ENCODE measurements at regions not wholly inside any gene's neighbourhood (a gene's known extent, or its start where the extent isn't known, plus 50 kb on each side); places are given as distances from the start of the nearest gene placed in this dataset.
A peak's percentile ranks its signal among the peaks of the same experiment; 100 is the strongest.

- TF ChIP-seq NRF1 (IDR thresholded peaks at IDR 0.05; ENCODE audit: low read depth, low read length): no peak
- TF ChIP-seq SP1 (IDR thresholded peaks at IDR 0.05; ENCODE audit: low read depth, low read length): no peak
- peak; percentile 32; the same call in 1 of the 2 replicates for TF ChIP-seq CREB1 (IDR thresholded peaks at IDR 0.05)
- TF ChIP-seq EP300 (IDR thresholded peaks at IDR 0.05; ENCODE audit: borderline replicate concordance in 1 of 2, low read depth in 2 of 2, low read length in 2 of 2): no peak; a peak in 1 of 3 replicates
- peak; percentile 42; the same call in 1 of the 2 replicates for TF ChIP-seq JUND (IDR thresholded peaks at IDR 0.05; ENCODE audit: low read length)
- TF ChIP-seq POU5F1 (IDR thresholded peaks at IDR 0.05; ENCODE audit: low read depth, low read length): no peak
- TF ChIP-seq SIN3A (conservative IDR thresholded peaks at IDR 0.05 in 1 of 2, IDR thresholded peaks at IDR 0.05 in 1 of 2; ENCODE audit: low read depth in 1 of 2, low read length in 2 of 2): no peak
- TF ChIP-seq, protein P1, sequence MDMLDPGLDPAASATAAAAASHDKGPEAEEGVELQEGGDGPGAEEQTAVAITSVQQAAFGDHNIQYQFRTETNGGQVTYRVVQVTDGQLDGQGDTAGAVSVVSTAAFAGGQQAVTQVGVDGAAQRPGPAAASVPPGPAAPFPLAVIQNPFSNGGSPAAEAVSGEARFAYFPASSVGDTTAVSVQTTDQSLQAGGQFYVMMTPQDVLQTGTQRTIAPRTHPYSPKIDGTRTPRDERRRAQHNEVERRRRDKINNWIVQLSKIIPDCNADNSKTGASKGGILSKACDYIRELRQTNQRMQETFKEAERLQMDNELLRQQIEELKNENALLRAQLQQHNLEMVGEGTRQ (IDR thresholded peaks at IDR 0.05; ENCODE audit: low read length): no peak
- no peak for TF ChIP-seq POLR2AphosphoS5 (IDR thresholded peaks at IDR 0.05; ENCODE audit: low read depth, low read length)
- no peak for TF ChIP-seq CEBPB (IDR thresholded peaks at IDR 0.05; ENCODE audit: low read depth, low read length)
- no peak for TF ChIP-seq HDAC6 (IDR thresholded peaks at IDR 0.05; ENCODE audit: low read depth, low read length)
- TF ChIP-seq TEAD4 (IDR thresholded peaks at IDR 0.05; ENCODE audit: low read depth, low read length): peak; percentile 30; the same call in 1 of the 2 replicates
- TF ChIP-seq, protein P2, sequence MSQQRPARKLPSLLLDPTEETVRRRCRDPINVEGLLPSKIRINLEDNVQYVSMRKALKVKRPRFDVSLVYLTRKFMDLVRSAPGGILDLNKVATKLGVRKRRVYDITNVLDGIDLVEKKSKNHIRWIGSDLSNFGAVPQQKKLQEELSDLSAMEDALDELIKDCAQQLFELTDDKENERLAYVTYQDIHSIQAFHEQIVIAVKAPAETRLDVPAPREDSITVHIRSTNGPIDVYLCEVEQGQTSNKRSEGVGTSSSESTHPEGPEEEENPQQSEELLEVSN (IDR thresholded peaks at IDR 0.05): peak; percentile 52
- TF ChIP-seq TAF1 (IDR thresholded peaks at IDR 0.05; ENCODE audit: low read depth, low read length): no peak
Measured at GRCh38 chr12:125683748-125684381, 618.6 kb downstream of the AACS start (continued).
